HT-29 (cell line): ENCODE measurements at regions not wholly inside any gene's neighbourhood (a gene's known extent, or its start where the extent isn't known, plus 50 kb on each side); places are given as distances from the start of the nearest gene placed in this dataset.

ENCODE experiments used
- DNase-seq: peaks from one replicate; pipeline ENCODE4 v3.0.0-alpha.2; 2015; ENCODE audit warnings: low spot score

DNA sequence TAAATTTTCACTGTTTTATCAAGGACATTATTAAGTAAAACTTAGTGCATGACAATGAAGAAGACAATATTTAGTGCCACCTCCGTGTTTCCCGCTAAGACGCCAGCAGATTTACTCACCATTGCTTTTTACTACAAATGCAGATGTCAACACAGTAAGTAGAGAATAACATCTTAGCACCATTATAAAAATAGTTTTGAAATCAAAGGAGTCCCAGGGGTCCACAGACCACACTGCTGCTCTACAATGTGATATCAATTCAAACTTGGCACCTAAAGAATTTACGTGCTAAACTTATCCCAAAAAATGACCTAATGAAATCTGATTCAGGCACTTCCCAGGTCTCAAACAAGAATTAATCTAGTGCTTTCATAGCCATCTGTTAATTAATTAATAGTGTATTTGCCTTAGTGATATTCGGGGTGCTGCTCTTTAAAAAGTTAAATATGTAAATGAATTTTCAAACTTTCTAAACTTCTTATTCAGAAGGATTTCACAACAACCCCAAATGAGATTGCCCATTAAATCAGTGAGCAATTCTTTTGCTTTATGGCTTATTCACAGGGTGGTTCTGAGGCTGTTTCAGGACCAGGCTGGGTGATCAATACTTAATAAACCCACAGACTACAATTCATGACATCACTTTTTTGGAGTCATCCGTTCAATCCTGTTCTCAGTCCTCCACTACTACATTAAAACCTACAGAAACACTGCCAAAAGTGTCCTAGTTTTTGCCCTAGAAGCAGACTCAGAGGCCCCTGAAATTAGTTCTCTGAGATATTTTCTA is 161.3 kb upstream of the LMNTD1 start:
- DNase-seq, result no peak

GRCh38 chr12:25715102-25715501 is 162.0 kb upstream of the LMNTD1 start:
- DNase-seq, result no peak

DNA sequence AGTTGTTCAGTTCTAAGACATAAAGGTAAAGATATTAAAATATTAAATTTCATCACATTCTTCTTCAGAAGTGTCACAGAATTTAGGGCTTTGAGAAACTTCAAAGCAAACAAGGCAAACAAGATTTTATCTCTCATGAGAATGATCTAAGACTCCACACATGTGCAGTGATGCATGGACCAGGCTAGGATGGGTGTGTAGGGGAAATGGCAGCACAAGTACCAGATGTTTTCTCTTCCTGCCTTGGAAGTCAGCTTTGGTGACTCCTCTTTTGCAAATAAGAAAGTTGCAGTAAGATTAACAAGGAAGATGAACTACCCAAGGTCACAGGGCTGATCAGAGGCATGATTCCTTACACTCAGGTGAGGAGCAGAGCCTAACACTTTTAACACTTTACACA is 163.8 kb upstream of the LMNTD1 start:
- DNase-seq, result no peak

GRCh38 chr12:25717552-25717951 is 164.5 kb upstream of the LMNTD1 start:
- no peak for DNase-seq

GRCh38 chr12:25718081-25718731 is 165.1 kb upstream of the LMNTD1 start:
- no peak for DNase-seq

DNA sequence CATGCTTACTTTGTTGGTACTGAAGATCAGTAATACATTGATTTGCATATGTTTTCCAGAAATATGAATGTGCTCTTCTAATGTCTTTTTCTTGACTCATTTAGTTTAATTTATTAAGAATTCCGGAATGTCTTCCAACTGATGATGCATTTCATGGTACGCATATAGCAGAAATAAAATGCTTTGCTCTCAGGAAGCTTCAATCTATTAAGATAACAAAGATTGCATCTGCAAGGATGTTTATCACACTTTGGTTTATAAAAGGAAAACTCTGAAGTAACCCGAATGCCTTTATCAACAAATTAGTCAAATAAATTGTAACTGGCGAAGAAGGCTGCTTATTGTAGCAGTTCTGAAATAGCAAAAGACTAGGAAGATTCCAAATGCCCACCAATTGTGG is 166.4 kb upstream of the LMNTD1 start:
- no peak for DNase-seq

- DNase-seq, result no peak
Observed at GRCh38 chr12:25723336-25723735, 170.3 kb upstream of the LMNTD1 start.

- DNase-seq, result no peak
Observed at GRCh38 chr12:25723921-25724491, 170.9 kb upstream of the LMNTD1 start.

DNA sequence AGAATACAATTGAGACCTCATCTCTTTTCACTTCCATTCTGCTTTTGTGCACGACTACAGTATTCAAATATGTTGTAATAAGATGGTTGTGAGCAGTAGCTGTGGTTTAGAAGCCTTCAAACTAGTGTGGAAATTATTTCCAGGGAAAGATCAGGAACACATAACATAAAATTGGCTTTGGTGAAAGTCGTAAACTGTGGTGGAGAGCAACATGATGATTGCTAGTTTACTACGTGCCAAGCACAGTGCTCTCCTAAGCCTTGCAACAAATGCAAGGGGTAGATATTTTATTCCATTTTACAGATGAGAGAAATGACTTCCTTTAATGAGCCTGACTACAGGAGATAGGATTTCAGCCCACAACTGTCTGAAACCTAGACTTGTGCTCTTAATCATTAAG is 172.4 kb upstream of the LMNTD1 start:
- DNase-seq, result no peak

- no peak for DNase-seq
Observed at GRCh38 chr12:25725931-25726330, 172.8 kb upstream of the LMNTD1 start.

GRCh38 chr12:25728056-25728595 is 175.0 kb upstream of the LMNTD1 start:
- no peak for DNase-seq

DNA sequence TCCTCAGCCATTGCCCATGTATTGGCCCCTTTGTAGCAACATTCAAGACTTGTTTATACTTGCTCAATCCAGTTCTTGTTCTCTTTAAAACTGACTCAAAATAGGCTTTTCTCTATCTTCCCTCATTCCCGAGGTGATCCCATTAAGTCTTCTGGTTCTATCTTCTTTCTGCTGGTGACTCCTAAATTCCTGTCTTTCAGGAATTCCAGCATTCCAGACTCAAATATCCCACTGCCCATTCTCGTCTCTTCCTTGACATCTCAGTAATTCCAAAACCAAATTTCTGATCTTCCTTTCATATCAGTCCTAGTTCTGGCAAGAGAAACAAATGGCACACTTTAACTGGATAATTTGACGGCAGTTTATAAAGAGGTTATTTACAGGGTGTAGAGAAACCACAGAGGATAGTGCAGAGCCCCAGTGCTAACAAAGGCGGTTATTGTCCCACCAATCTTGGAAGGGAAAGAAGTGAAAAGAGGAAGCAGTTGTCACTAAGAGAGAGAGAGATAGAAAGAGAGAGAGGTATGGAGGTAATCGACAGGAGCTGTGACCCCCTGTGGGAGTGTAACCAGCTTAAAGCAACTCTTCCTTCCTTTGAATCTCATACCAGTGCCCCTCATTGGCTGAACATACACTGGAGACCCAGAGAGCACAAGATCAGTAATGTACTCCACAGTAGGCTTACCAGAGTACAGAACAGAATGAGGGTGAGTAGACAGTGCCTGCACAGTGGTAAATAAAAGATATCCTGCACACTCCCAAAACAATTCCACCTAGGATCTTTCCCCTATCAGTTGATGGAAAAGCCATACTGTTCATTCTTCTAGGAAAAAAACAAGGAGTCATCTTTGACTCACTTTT is 177.6 kb upstream of the LMNTD1 start:
- DNase-seq, result no peak

DNA sequence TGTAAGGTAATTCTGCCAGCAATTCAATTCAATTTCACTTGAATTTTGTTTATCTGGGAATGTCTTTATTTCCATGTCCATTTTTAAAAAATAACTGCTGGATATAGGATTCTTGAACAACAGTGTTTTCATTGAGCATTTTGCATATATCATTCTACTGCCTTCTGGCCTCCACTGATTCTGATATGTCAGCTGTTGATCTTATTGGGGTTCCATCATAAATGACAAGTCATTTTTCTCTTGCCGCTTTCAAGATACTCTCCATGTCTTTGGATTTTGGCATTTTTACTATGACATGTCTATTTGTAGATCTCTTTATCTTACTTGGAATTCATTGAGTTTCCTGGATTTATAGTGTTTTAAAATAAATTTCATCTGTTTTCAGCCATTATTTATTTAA is 180.5 kb upstream of the LMNTD1 start:
- no peak for DNase-seq

- DNase-seq, result no peak
Observed at GRCh38 chr12:25734529-25735180, 181.6 kb upstream of the LMNTD1 start.

DNA sequence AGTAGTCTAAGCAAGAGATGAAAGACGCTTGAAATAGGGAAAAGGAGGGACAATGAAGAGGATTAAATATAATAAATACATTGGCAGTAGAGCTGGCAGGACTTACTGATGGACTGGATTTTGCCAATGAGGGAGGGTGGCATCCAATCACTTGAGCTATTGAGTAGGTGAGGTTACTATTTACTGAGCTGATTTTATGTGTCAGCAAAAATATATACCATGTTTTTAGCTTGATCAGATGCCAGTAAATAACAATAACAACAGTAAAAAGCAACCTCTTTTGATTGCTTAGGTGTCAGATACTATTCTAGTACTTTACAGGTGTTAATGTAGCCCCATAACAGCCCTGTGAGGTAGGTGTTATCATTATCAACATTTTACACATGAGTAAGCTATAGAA is 187.5 kb upstream of the LMNTD1 start:
- DNase-seq, result no peak

DNA sequence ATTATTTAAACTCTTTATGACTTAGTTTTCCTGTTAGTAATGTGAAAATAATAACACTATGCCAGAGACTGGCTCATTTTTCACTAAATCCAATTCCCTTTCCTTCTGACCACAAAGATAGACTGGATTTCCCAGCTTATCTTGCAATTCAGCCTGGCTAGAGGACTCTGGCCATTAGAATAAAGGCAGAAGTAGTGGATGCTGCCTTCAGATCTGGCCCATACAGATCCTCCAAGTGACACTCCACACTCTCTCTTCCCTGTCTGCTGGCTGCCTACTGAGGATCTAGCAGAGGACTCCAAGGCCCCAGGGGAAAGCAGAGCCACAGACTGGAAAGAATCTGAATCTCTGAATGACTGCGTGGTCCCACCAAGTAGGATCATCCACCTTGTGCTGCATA is 188.8 kb upstream of the LMNTD1 start:
- no peak for DNase-seq

DNA sequence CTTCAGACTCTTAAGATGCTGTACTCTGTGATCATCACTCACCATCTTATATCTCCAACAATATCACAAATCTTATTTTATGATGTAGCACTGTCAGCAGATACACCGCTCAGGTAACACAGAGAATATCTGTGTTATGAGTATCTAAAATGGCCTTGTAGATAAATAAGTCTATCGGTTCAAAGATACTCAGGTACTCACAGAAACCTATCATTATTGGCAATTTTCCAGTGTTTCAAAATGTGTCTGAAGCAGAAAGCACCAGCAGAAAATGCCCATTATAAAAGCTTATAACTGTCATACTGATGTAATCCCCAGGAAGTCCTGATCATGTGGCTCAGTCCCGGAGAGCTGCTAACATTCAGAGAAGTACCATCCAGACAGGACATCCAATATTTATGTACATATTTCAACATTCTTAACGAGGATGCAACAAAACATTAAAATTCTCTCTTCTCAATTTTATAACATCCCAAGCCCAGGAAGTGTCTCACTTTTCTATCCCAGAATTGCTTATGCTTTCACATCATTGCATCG is 190.7 kb upstream of the LMNTD1 start:
- DNase-seq, result no peak

GRCh38 chr12:25744313-25744712 is 191.2 kb upstream of the LMNTD1 start:
- DNase-seq, result no peak

GRCh38 chr12:25745281-25745680 is 192.2 kb upstream of the LMNTD1 start:
- no peak for DNase-seq

- DNase-seq, result no peak
Observed at GRCh38 chr12:25746131-25746530, 193.0 kb upstream of the LMNTD1 start.

- no peak for DNase-seq
Observed at GRCh38 chr12:25752710-25753309, 199.7 kb upstream of the LMNTD1 start.
